Memory B cell (primary cell): ENCODE measurements at regions not wholly inside any gene's neighbourhood (a gene's known extent, or its start where the extent isn't known, plus 50 kb on each side); places are given as distances from the start of the nearest gene placed in this dataset.

Source experiments
- ATAC-seq: fragments of 150-1000 bp; cut with Tn5 transposase; 2 replicates; pipeline ENCODE4 v1.10.0; 2021; ENCODE audit warnings: low read depth, mild to moderate bottlenecking, moderate library complexity
- DNase-seq, 2 donors: peaks; one replicate each; pipeline ENCODE4 v3.0.0; 2022; ENCODE audit warnings: low spot score in 2 of 2
- H3K27ac Mint-ChIP-seq: one replicate; pipeline ENCODE4 v1.8.0; 2022; ENCODE audit warnings: mild to moderate bottlenecking, moderate library complexity, mixed read lengths
- H3K27me3 Mint-ChIP-seq: one replicate; pipeline ENCODE4 v1.8.0; 2022; ENCODE audit warnings: mixed read lengths
- H3K36me3 Mint-ChIP-seq: one replicate; pipeline ENCODE4 v1.8.0; 2022; ENCODE audit warnings: mild to moderate bottlenecking, mixed read lengths
- H3K4me1 Mint-ChIP-seq: one replicate; pipeline ENCODE4 v1.8.0; 2022; ENCODE audit warnings: mixed read lengths
- H3K4me3 Mint-ChIP-seq: one replicate; pipeline ENCODE4 v1.8.0; 2022; ENCODE audit warnings: mild to moderate bottlenecking, moderate library complexity, mixed read lengths
- H3K9me3 Mint-ChIP-seq: one replicate; pipeline ENCODE4 v1.8.0; 2022; ENCODE audit warnings: mixed read lengths

GRCh38 chr13:31081316-31081715 lies 80.4 kb downstream of the HSPH1 start:
- H3K4me3 Mint-ChIP-seq: no peak overlapping the region
- H3K27me3 Mint-ChIP-seq: peaks cover 8% of the 10 kb centered on the region
- H3K36me3 Mint-ChIP-seq: no peaks in the 10 kb centered on the region
- ATAC-seq (no peak), DNase-seq (no peak)
- no peak overlapping the region for H3K27ac Mint-ChIP-seq
- peaks cover 1% of the 10 kb centered on the region for H3K9me3 Mint-ChIP-seq
- peaks cover 2% of the 10 kb centered on the region for H3K4me1 Mint-ChIP-seq

- no peak overlapping the region for H3K27ac Mint-ChIP-seq
- H3K9me3 Mint-ChIP-seq: peaks cover 1% of the 10 kb centered on the region
- no peaks in the 10 kb centered on the region for H3K36me3 Mint-ChIP-seq
- H3K4me3 Mint-ChIP-seq: no peak overlapping the region
- peaks cover 16% of the 10 kb centered on the region for H3K4me1 Mint-ChIP-seq
- ATAC-seq: peak; percentile 22
- peaks cover 4% of the 10 kb centered on the region for H3K27me3 Mint-ChIP-seq
- DNase-seq: no peak
Observed at GRCh38 chr13:31074756-31075155, 86.9 kb downstream of the HSPH1 start.

- Mint-ChIP-seq H3K9me3 (peaks cover 1% of the 10 kb centered on the region), H3K27me3 (peaks cover 4% of the 10 kb centered on the region), H3K4me1 (peaks cover 16% of the 10 kb centered on the region), H3K27ac (no peak overlapping the region), H3K36me3 (no peaks in the 10 kb centered on the region), H3K4me3 (peak overlapping the region; percentile 44)
- peak; percentile 86 for ATAC-seq
- peak in 1 of 2 donors; percentile 11 for DNase-seq
Observed at GRCh38 chr13:31073859-31074718, 87.6 kb downstream of the HSPH1 start.

GRCh38 chr13:31072041-31072440 lies 89.7 kb downstream of the HSPH1 start:
- no peak overlapping the region for H3K27ac Mint-ChIP-seq
- peaks cover 14% of the 10 kb centered on the region for H3K4me1 Mint-ChIP-seq
- no peaks in the 10 kb centered on the region for H3K36me3 Mint-ChIP-seq
- DNase-seq: no peak
- no peak overlapping the region for H3K4me3 Mint-ChIP-seq
- no peak for ATAC-seq
- H3K9me3 Mint-ChIP-seq: no peaks in the 10 kb centered on the region
- H3K27me3 Mint-ChIP-seq: no peaks in the 10 kb centered on the region

- Mint-ChIP-seq H3K9me3 (no peaks in the 10 kb centered on the region), H3K36me3 (no peaks in the 10 kb centered on the region), H3K4me3 (no peak overlapping the region), H3K4me1 (peaks cover 12% of the 10 kb centered on the region), H3K27me3 (no peaks in the 10 kb centered on the region), H3K27ac (no peak overlapping the region)
- DNase-seq: no peak
- no peak for ATAC-seq
Observed at GRCh38 chr13:31069808-31070534, 91.7 kb downstream of the HSPH1 start.

GRCh38 chr13:31068119-31068423 lies 93.6 kb downstream of the HSPH1 start:
- Mint-ChIP-seq H3K27me3 (peaks cover 2% of the 10 kb centered on the region), H3K27ac (no peak overlapping the region), H3K9me3 (peaks cover 2% of the 10 kb centered on the region), H3K4me1 (no peaks in the 10 kb centered on the region), H3K4me3 (no peak overlapping the region), H3K36me3 (peaks cover 2% of the 10 kb centered on the region)
- no peak for DNase-seq
- ATAC-seq: no peak

- no peaks in the 10 kb centered on the region for H3K4me1 Mint-ChIP-seq
- ATAC-seq (no peak), DNase-seq (no peak)
- H3K9me3 Mint-ChIP-seq: peaks cover 2% of the 10 kb centered on the region
- peaks cover 2% of the 10 kb centered on the region for H3K27me3 Mint-ChIP-seq
- no peak overlapping the region for H3K4me3 Mint-ChIP-seq
- no peak overlapping the region for H3K27ac Mint-ChIP-seq
- peaks cover 2% of the 10 kb centered on the region for H3K36me3 Mint-ChIP-seq
Observed at GRCh38 chr13:31067416-31068118, 94.1 kb downstream of the HSPH1 start.

GRCh38 chr13:31064636-31065035 lies 97.1 kb downstream of the HSPH1 start:
- Mint-ChIP-seq H3K36me3 (peaks cover 2% of the 10 kb centered on the region), H3K27ac (no peak overlapping the region), H3K4me1 (no peaks in the 10 kb centered on the region), H3K27me3 (peaks cover 4% of the 10 kb centered on the region), H3K9me3 (peaks cover 2% of the 10 kb centered on the region), H3K4me3 (no peak overlapping the region)
- no peak for ATAC-seq
- no peak for DNase-seq

GRCh38 chr13:31063772-31064171 lies 97.9 kb downstream of the HSPH1 start:
- no peak overlapping the region for H3K4me3 Mint-ChIP-seq
- ATAC-seq (no peak), DNase-seq (no peak)
- peaks cover 4% of the 10 kb centered on the region for H3K27me3 Mint-ChIP-seq
- H3K4me1 Mint-ChIP-seq: no peaks in the 10 kb centered on the region
- H3K36me3 Mint-ChIP-seq: peaks cover 2% of the 10 kb centered on the region
- H3K9me3 Mint-ChIP-seq: peaks cover 2% of the 10 kb centered on the region
- H3K27ac Mint-ChIP-seq: no peak overlapping the region

GRCh38 chr13:31060655-31061054 lies 101.0 kb downstream of the HSPH1 start:
- peaks cover 2% of the 10 kb centered on the region for H3K9me3 Mint-ChIP-seq
- no peak overlapping the region for H3K4me3 Mint-ChIP-seq
- ATAC-seq: no peak
- peaks cover 5% of the 10 kb centered on the region for H3K27me3 Mint-ChIP-seq
- no peak overlapping the region for H3K27ac Mint-ChIP-seq
- peaks cover 2% of the 10 kb centered on the region for H3K36me3 Mint-ChIP-seq
- DNase-seq: no peak
- no peaks in the 10 kb centered on the region for H3K4me1 Mint-ChIP-seq

GRCh38 chr13:31060220-31060619 lies 101.5 kb downstream of the HSPH1 start:
- peaks cover 2% of the 10 kb centered on the region for H3K36me3 Mint-ChIP-seq
- DNase-seq: no peak
- no peak overlapping the region for H3K27ac Mint-ChIP-seq
- H3K9me3 Mint-ChIP-seq: peaks cover 2% of the 10 kb centered on the region
- ATAC-seq: no peak
- H3K4me3 Mint-ChIP-seq: no peak overlapping the region
- no peaks in the 10 kb centered on the region for H3K4me1 Mint-ChIP-seq
- peaks cover 5% of the 10 kb centered on the region for H3K27me3 Mint-ChIP-seq

- Mint-ChIP-seq H3K9me3 (no peaks in the 10 kb centered on the region), H3K4me1 (no peaks in the 10 kb centered on the region), H3K27me3 (peaks cover 3% of the 10 kb centered on the region), H3K27ac (no peak overlapping the region), H3K36me3 (no peaks in the 10 kb centered on the region), H3K4me3 (no peak overlapping the region)
- no peak for ATAC-seq
- DNase-seq: no peak
Observed at GRCh38 chr13:31057403-31058033, 104.2 kb downstream of the HSPH1 start.

GRCh38 chr13:31056644-31057271 lies 104.9 kb downstream of the HSPH1 start:
- H3K27me3 Mint-ChIP-seq: peaks cover 6% of the 10 kb centered on the region
- no peaks in the 10 kb centered on the region for H3K36me3 Mint-ChIP-seq
- H3K4me1 Mint-ChIP-seq: no peaks in the 10 kb centered on the region
- no peak overlapping the region for H3K27ac Mint-ChIP-seq
- DNase-seq: no peak
- H3K4me3 Mint-ChIP-seq: no peak overlapping the region
- no peaks in the 10 kb centered on the region for H3K9me3 Mint-ChIP-seq
- ATAC-seq: no peak
